ENCODE measurements at regions not wholly inside any gene's neighbourhood (a gene's known extent, or its start where the extent isn't known, plus 50 kb on each side); places are given as distances from the start of the nearest gene placed in this dataset.

GRCh38 chr11:134544095-134544815, 132.2 kb upstream of the B3GAT1 start:
- Histone ChIP-seq H3K4me2 (ENCODE audit: low read length) (no peak overlapping the region), H3K4me3 (ENCODE audit: low read length) (no peak overlapping the region), H2AFZ (ENCODE audit: low read depth, low read length) (no peak overlapping the region), H3K27ac (ENCODE audit: low read length) (no peak overlapping the region), H3K4me1 (ENCODE audit: low read length) (no peaks in the 10 kb centered on the region), H4K20me1 (ENCODE audit: insufficient read depth, low read length) (no peaks in the 10 kb centered on the region), H3K9me3 (ENCODE audit: insufficient read depth, low read length) (no peaks in the 10 kb centered on the region), H3K36me3 (replicated peaks; ENCODE audit: low read depth, low read length) (no peaks in the 10 kb centered on the region), H3K79me2 (ENCODE audit: low read length) (no peaks in the 10 kb centered on the region), H3K9ac (ENCODE audit: low read length) (no peak overlapping the region), H3K27me3 (ENCODE audit: low read depth, low read length) (no peaks in the 10 kb centered on the region)
- TF ChIP-seq EZH2phosphoT487 (IDR thresholded peaks at IDR 0.05; ENCODE audit: low read depth) (no peak), CTCF (IDR thresholded peaks at IDR 0.05; ENCODE audit: low read depth, low read length) (no peak)

GRCh38 chr11:134543645-134544044, 131.6 kb upstream of the B3GAT1 start:
- no peak overlapping the region for H3K27ac ChIP-seq (ENCODE audit: low read length)
- H2AFZ ChIP-seq (ENCODE audit: low read depth, low read length) = no peak overlapping the region
- H3K9ac ChIP-seq (ENCODE audit: low read length) = no peak overlapping the region
- TF ChIP-seq EZH2phosphoT487 (IDR thresholded peaks at IDR 0.05; ENCODE audit: low read depth) (no peak), CTCF (IDR thresholded peaks at IDR 0.05; ENCODE audit: low read depth, low read length) (no peak)
- no peaks in the 10 kb centered on the region for H3K79me2 ChIP-seq (ENCODE audit: low read length)
- no peak overlapping the region for H3K4me2 ChIP-seq (ENCODE audit: low read length)
- no peaks in the 10 kb centered on the region for H3K27me3 ChIP-seq (ENCODE audit: low read depth, low read length)
- H3K4me1 ChIP-seq (ENCODE audit: low read length) = no peaks in the 10 kb centered on the region
- no peak overlapping the region for H3K4me3 ChIP-seq (ENCODE audit: low read length)
- no peaks in the 10 kb centered on the region for H3K36me3 ChIP-seq (replicated peaks; ENCODE audit: low read depth, low read length)
- H3K9me3 ChIP-seq (ENCODE audit: insufficient read depth, low read length) = no peaks in the 10 kb centered on the region
- H4K20me1 ChIP-seq (ENCODE audit: insufficient read depth, low read length) = no peaks in the 10 kb centered on the region

GRCh38 chr11:134543241-134543640, 131.2 kb upstream of the B3GAT1 start:
- TF ChIP-seq CTCF (IDR thresholded peaks at IDR 0.05; ENCODE audit: low read depth, low read length) (no peak), EZH2phosphoT487 (IDR thresholded peaks at IDR 0.05; ENCODE audit: low read depth) (no peak)
- Histone ChIP-seq H3K79me2 (ENCODE audit: low read length) (no peaks in the 10 kb centered on the region), H3K27me3 (ENCODE audit: low read depth, low read length) (no peaks in the 10 kb centered on the region), H3K9me3 (ENCODE audit: insufficient read depth, low read length) (no peaks in the 10 kb centered on the region), H3K36me3 (replicated peaks; ENCODE audit: low read depth, low read length) (no peaks in the 10 kb centered on the region), H2AFZ (ENCODE audit: low read depth, low read length) (no peak overlapping the region), H3K9ac (ENCODE audit: low read length) (no peak overlapping the region), H3K4me3 (ENCODE audit: low read length) (no peak overlapping the region), H4K20me1 (ENCODE audit: insufficient read depth, low read length) (no peaks in the 10 kb centered on the region), H3K27ac (ENCODE audit: low read length) (no peak overlapping the region), H3K4me2 (ENCODE audit: low read length) (no peak overlapping the region), H3K4me1 (ENCODE audit: low read length) (no peaks in the 10 kb centered on the region)

- H3K9ac ChIP-seq (ENCODE audit: low read length) = no peak overlapping the region
- TF ChIP-seq CTCF (IDR thresholded peaks at IDR 0.05; ENCODE audit: low read depth, low read length) (no peak), EZH2phosphoT487 (IDR thresholded peaks at IDR 0.05; ENCODE audit: low read depth) (no peak)
- no peak overlapping the region for H3K4me2 ChIP-seq (ENCODE audit: low read length)
- no peaks in the 10 kb centered on the region for H4K20me1 ChIP-seq (ENCODE audit: insufficient read depth, low read length)
- no peak overlapping the region for H2AFZ ChIP-seq (ENCODE audit: low read depth, low read length)
- no peaks in the 10 kb centered on the region for H3K27me3 ChIP-seq (ENCODE audit: low read depth, low read length)
- no peak overlapping the region for H3K4me3 ChIP-seq (ENCODE audit: low read length)
- no peaks in the 10 kb centered on the region for H3K4me1 ChIP-seq (ENCODE audit: low read length)
- no peaks in the 10 kb centered on the region for H3K36me3 ChIP-seq (replicated peaks; ENCODE audit: low read depth, low read length)
- no peak overlapping the region for H3K27ac ChIP-seq (ENCODE audit: low read length)
- no peaks in the 10 kb centered on the region for H3K9me3 ChIP-seq (ENCODE audit: insufficient read depth, low read length)
- no peaks in the 10 kb centered on the region for H3K79me2 ChIP-seq (ENCODE audit: low read length)
These were observed 130.5 kb upstream of the B3GAT1 start for GRCh38 chr11:134542401-134543165.
